K562 (cell line): ENCODE measurements at regions not wholly inside any gene's neighbourhood (a gene's known extent, or its start where the extent isn't known, plus 50 kb on each side); places are given as distances from the start of the nearest gene placed in this dataset.
"Not testable (repeated sequence)": the region's sequence is repeated elsewhere in the genome, so short reads cannot be mapped to it uniquely, and the experiment has no call there.

Experiments used
- GATAD2A ChIP-seq: fragments of 450-650 bp; IDR thresholded peaks from 2 replicates; pipeline ENCODE4 v1.6.1; 2017
- HCFC1 ChIP-seq: IDR thresholded peaks from 2 replicates; pipeline ENCODE4 v1.6.1; 2012; ENCODE audit warnings: low read depth, low read length, improper control_type of control experiment
- POLR2A ChIP-seq: fragments of 450-650 bp; conservative IDR thresholded peaks from 2 replicates; pipeline ENCODE4 v1.6.1; 2016
- TF ChIP-seq, protein P1 (sequence below): fragments of 250-450 bp; sonication (Bioruptor Pico); IDR thresholded peaks from 2 replicates; pipeline ENCODE4 v1.4.0; 2020; ENCODE audit warnings: mild to moderate bottlenecking, moderate library complexity
- TF ChIP-seq, protein P2 (sequence below), 3 experiments: IDR thresholded peaks in 2 of 3; conservative IDR thresholded peaks in 1 of 3; 2 replicates each; pipeline ENCODE4 v1.5.1; 2011 to 2012; ENCODE audit warnings: low read length in 3 of 3, mild to moderate bottlenecking in 3 of 3, control low read depth in 2 of 3, improper control_type of control experiment in 1 of 3, inconsistent platforms in 1 of 3, low read depth in 1 of 3, mixed read lengths in 1 of 3, moderate library complexity in 1 of 3; ENCODE audit not compliant: insufficient read depth in 2 of 3

DNA sequence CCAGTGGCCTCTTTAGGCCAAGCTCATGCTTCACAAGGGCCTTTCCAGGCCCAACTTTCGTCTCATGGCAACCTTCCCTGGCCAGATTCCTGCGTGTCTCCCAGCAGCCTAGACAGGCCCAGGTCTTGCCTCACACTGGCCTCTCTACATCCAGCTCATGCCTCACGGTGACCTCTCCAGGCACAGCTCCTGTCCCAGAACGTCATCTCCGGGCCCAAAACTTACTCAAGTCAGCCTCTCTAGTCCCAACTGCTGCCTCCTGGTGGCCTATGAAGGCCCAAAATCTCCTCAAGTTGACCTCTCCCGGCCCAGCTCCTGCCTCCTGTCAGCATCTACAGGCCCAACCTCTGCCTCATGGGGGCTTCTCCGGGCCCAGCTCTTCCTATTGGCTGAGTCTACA is 54.3 kb upstream of the METTL14 start:
- not testable (repeated sequence) for TF ChIP-seq POLR2A, HCFC1, GATAD2A
- TF ChIP-seq, protein P1, sequence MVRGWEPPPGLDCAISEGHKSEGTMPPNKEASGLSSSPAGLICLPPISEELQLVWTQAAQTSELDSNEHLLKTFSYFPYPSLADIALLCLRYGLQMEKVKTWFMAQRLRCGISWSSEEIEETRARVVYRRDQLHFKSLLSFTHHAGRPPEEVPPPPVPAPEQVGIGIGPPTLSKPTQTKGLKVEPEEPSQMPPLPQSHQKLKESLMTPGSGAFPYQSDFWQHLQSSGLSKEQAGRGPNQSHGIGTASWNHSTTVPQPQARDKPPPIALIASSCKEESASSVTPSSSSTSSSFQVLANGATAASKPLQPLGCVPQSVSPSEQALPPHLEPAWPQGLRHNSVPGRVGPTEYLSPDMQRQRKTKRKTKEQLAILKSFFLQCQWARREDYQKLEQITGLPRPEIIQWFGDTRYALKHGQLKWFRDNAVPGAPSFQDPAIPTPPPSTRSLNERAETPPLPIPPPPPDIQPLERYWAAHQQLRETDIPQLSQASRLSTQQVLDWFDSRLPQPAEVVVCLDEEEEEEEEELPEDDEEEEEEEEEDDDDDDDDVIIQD (CRISPR knock-in tag), result not testable (repeated sequence)
- TF ChIP-seq, protein P2, sequence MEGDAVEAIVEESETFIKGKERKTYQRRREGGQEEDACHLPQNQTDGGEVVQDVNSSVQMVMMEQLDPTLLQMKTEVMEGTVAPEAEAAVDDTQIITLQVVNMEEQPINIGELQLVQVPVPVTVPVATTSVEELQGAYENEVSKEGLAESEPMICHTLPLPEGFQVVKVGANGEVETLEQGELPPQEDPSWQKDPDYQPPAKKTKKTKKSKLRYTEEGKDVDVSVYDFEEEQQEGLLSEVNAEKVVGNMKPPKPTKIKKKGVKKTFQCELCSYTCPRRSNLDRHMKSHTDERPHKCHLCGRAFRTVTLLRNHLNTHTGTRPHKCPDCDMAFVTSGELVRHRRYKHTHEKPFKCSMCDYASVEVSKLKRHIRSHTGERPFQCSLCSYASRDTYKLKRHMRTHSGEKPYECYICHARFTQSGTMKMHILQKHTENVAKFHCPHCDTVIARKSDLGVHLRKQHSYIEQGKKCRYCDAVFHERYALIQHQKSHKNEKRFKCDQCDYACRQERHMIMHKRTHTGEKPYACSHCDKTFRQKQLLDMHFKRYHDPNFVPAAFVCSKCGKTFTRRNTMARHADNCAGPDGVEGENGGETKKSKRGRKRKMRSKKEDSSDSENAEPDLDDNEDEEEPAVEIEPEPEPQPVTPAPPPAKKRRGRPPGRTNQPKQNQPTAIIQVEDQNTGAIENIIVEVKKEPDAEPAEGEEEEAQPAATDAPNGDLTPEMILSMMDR (IDR thresholded peaks at IDR 0.05 in 2 of 3, conservative IDR thresholded peaks at IDR 0.05 in 1 of 3; ENCODE audit: insufficient read depth in 2 of 3, low read depth in 1 of 3, low read length in 3 of 3), result not testable (repeated sequence)
